Upper lobe of right lung (tissue), 1 donor: ENCODE measurements at regions not wholly inside any gene's neighbourhood (a gene's known extent, or its start where the extent isn't known, plus 50 kb on each side); places are given as distances from the start of the nearest gene placed in this dataset.

Experiments
- ATAC-seq: fragments of 200-7000 bp; cut with Tn5 transposase; one replicate; pipeline ENCODE4 v1.9.1; 2020; ENCODE audit warnings: mild to moderate bottlenecking, moderate library complexity
- DNase-seq: peaks from one replicate; pipeline ENCODE4 v3.0.0-alpha.2; 2020
- H3K27ac ChIP-seq: fragments of 200-600 bp; one replicate; pipeline ENCODE4 v1.8.0; 2022
- H3K27me3 ChIP-seq: fragments of 200-600 bp; one replicate; pipeline ENCODE4 v1.8.0; 2022; ENCODE audit warnings: mild to moderate bottlenecking
- H3K36me3 ChIP-seq: fragments of 200-600 bp; one replicate; pipeline ENCODE4 v1.8.0; 2022
- H3K4me1 ChIP-seq: fragments of 200-600 bp; one replicate; pipeline ENCODE4 v1.8.0; 2022
- H3K4me3 ChIP-seq: fragments of 200-600 bp; one replicate; pipeline ENCODE4 v1.8.0; 2022; ENCODE audit warnings: mild to moderate bottlenecking
- H3K9me3 ChIP-seq: fragments of 200-600 bp; one replicate; pipeline ENCODE4 v1.8.0; 2022
- intact Hi-C: fragments of 100-400 bp; cut with DNase I; formaldehyde crosslinking; loops from one replicate; pipeline ENCODE4 v1.11.0; 2022
- TF ChIP-seq, protein P1 (sequence below): fragments of 200-600 bp; IDR thresholded peaks from one replicate; pipeline ENCODE4 v1.8.0; 2022; ENCODE audit warnings: antibody characterized with exemption
- donor health status: DM: no; HTN: yes; CAD: no; lungs with severe emphysema.

DNA sequence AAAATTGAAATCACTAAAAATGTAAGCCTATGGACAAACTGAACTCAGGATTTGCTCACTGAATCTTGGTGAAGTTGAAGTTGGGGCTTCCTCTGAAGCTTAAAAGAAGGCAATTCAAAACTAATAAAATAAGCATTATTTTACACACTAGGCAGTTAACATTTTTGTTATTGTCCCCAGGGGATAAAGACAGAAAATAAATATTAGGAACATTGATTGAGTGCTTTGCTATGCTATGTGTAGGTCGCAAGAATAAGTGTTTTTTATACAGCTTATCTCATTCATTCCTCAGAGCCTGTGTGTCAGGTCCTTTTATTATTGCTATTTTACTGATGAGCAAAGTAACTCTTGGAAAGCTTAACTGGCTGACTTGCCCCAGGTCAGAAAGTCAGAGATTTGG lies 82.2 kb downstream of the ZNF608 start:
- DNase-seq (no peak), ATAC-seq (no peak)
- TF ChIP-seq, protein P1, sequence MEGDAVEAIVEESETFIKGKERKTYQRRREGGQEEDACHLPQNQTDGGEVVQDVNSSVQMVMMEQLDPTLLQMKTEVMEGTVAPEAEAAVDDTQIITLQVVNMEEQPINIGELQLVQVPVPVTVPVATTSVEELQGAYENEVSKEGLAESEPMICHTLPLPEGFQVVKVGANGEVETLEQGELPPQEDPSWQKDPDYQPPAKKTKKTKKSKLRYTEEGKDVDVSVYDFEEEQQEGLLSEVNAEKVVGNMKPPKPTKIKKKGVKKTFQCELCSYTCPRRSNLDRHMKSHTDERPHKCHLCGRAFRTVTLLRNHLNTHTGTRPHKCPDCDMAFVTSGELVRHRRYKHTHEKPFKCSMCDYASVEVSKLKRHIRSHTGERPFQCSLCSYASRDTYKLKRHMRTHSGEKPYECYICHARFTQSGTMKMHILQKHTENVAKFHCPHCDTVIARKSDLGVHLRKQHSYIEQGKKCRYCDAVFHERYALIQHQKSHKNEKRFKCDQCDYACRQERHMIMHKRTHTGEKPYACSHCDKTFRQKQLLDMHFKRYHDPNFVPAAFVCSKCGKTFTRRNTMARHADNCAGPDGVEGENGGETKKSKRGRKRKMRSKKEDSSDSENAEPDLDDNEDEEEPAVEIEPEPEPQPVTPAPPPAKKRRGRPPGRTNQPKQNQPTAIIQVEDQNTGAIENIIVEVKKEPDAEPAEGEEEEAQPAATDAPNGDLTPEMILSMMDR, result no peak
- Histone ChIP-seq H3K36me3 (no peaks in the 10 kb centered on the region), H3K4me3 (no peak overlapping the region), H3K4me1 (peaks cover 63% of the 10 kb centered on the region), H3K27ac (no peak overlapping the region), H3K27me3 (no peaks in the 10 kb centered on the region), H3K9me3 (no peaks in the 10 kb centered on the region)
- intact Hi-C loops, result no loop called here

DNA sequence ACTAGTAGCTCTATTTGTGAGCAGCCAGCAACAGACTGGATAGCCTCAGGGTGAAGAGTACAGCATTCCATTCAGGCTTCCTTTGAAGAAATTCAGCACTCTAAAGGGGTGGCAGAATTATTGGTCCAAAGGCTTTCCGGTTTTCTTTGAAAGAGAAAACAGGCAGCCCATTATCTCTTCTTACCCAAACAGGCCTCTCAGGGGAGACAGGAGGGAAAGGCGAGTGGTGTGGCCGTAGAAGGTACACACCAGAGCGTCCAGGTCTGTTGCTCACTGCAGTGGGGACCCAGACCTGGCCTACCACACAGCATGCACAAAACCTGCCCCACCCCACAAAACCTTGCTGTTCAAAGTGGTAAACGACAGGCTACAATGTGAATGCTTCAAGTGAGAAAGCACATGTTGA lies 83.3 kb downstream of the ZNF608 start:
- intact Hi-C loops, result no loop called here
- Histone ChIP-seq H3K27me3 (no peaks in the 10 kb centered on the region), H3K4me1 (peaks cover 68% of the 10 kb centered on the region), H3K27ac (peak overlapping the region; percentile 74), H3K36me3 (no peaks in the 10 kb centered on the region), H3K4me3 (no peak overlapping the region), H3K9me3 (no peaks in the 10 kb centered on the region)
- ATAC-seq (no peak), DNase-seq (no peak)
- TF ChIP-seq, protein P1, result no peak

DNA sequence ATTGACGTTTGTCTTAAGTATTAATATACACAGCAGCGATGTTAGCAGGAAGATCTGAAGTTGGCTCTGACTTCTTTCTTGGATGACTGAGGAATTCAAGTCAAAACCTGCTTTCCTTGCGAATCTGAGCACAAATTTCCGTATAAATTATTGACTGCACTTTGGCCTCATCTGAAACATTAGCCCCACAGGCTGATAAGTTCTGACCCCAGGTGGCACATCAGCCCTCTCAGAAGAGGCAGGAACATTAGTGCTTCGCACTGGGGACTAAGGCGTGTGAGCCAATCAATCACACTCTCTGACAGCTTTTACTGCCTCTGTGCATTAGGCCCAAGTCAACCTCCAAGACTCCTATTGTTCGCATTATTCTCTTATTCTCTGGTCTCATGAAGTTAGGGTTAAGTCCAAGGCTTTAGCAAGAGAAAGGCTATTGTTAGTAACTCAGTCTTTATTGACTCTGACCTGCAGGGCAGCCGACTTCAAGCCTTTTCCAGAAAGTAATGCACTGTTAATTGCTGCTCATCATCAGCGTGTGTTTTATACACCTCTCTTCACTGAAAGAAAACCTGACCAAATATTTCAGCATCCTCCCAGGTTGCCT lies 84.2 kb downstream of the ZNF608 start:
- no peak for ATAC-seq
- H3K36me3 ChIP-seq, result no peaks in the 10 kb centered on the region
- DNase-seq, result no peak
- peaks cover 63% of the 10 kb centered on the region for H3K4me1 ChIP-seq
- TF ChIP-seq, protein P1, result no peak
- H3K4me3 ChIP-seq, result no peak overlapping the region
- intact Hi-C loops, result no loop called here
- H3K9me3 ChIP-seq, result no peaks in the 10 kb centered on the region
- H3K27ac ChIP-seq, result peak overlapping the region; percentile 74
- no peaks in the 10 kb centered on the region for H3K27me3 ChIP-seq

DNA sequence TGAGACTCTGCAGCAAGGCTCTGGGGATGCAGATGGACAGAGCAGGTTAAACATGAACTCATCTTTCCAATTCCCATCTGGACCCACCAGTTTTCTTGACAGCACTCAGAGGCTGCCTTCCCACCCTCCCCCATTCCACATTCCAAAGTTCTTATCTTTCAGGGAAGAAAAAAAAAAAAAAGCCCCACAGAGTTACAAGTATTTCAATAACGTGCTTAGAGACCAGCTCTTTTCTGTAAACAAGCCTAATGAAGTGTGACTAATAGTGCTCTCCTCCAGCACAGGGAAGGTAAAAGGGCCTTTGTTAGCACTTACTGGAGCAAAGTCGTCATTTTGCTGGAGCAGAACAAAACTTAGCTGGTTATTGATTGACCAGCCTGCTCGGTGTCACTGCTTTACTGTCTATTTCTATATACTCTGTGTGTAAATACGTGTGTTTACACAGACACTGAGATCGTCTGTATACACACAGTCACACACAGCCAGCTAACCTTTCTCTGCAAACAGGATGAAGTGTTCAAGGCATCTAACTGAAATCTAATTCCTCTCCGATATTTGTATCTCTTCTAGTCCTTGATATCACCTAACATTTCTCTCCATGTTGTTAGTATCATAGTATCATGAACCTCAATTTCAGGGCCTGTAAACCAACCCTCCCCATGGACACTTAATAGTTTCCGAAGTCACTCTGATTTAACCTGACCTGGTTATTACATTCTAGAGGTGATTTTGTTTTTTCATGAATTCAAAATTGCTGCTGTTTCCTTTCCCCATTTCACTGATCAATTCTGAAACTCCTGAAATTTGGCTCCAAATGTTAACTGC lies 84.9 kb downstream of the ZNF608 start:
- no peak for DNase-seq
- TF ChIP-seq, protein P1, result no peak
- Histone ChIP-seq H3K27me3 (no peaks in the 10 kb centered on the region), H3K4me1 (peaks cover 63% of the 10 kb centered on the region), H3K36me3 (no peaks in the 10 kb centered on the region), H3K9me3 (no peaks in the 10 kb centered on the region), H3K27ac (peak overlapping the region; percentile 74), H3K4me3 (no peak overlapping the region)
- ATAC-seq, result peak; percentile 81
- intact Hi-C loops, result no loop called here

DNA sequence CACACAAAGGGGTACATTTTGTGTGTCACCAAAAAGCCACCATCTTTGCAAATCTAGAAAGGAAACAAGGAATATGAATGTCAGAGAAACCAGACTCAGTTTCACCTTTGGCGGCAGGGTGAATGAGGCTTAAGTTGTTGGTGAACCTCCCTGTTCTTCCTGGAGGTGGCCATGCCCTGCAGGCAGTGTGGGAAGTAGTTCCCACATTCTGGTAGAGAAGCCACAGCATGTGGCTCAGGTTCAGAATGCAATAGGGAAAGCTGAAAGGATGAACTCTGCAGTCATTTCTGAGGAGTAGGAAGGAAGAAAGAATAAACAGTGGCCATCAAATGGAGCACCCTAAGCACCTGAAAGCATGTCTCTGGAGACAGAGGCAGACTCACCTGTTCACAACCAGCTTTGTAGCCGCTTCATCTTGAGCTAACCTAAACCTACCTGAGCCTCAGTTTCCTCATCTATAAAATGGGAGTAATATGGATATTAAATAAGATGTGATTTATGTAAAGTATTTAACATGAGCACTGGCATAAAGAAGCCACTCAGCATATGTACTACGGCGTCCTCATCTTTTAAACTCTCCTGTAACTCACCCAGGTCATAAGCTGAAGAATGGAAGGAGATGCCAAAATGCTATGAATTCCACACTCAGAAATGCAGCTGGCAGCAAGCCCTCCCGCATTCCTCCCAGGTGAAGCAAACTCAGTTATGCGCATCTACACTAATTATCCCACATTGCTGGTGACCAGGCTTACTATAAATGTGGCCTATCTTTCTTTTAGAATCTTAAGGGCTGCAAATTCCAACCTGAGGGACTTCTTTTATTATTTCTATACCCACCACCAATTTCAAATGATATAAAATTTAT lies 86.0 kb downstream of the ZNF608 start:
- intact Hi-C loops, result no loop called here
- H3K4me1 ChIP-seq, result peaks cover 72% of the 10 kb centered on the region
- H3K27me3 ChIP-seq, result no peaks in the 10 kb centered on the region
- H3K9me3 ChIP-seq, result no peaks in the 10 kb centered on the region
- DNase-seq, result no peak
- TF ChIP-seq, protein P1, result no peak
- no peaks in the 10 kb centered on the region for H3K36me3 ChIP-seq
- H3K27ac ChIP-seq, result peak overlapping the region; percentile 12
- no peak overlapping the region for H3K4me3 ChIP-seq
- ATAC-seq, result peak; percentile 49
